Mucosa of descending colon (tissue), 3 donors: ENCODE measurements at regions not wholly inside any gene's neighbourhood (a gene's known extent, or its start where the extent isn't known, plus 50 kb on each side); places are given as distances from the start of the nearest gene placed in this dataset.
A peak's percentile ranks its signal among the peaks of the same experiment; 100 is the strongest.

ENCODE experiments used
- ATAC-seq: fragments of 200-7000 bp; cut with Tn5 transposase; one replicate; pipeline ENCODE4 v1.9.1; 2020; ENCODE audit warnings: mild to moderate bottlenecking, moderate library complexity
- DNase-seq, 3 donors: peaks; one replicate each; pipeline ENCODE4 v3.0.0-alpha.2; 2020
- H3K36me3 ChIP-seq: fragments of 200-600 bp; one replicate; pipeline ENCODE4 v1.8.0; 2021; ENCODE audit warnings: low read depth, mild to moderate bottlenecking
- H3K4me1 ChIP-seq: fragments of 200-600 bp; one replicate; pipeline ENCODE4 v1.8.0; 2021; ENCODE audit warnings: low read depth, mild to moderate bottlenecking
- H3K4me3 ChIP-seq: fragments of 200-600 bp; one replicate; pipeline ENCODE4 v1.8.0; 2021; ENCODE audit warnings: mild to moderate bottlenecking
- H3K9me3 ChIP-seq: fragments of 200-600 bp; one replicate; pipeline ENCODE4 v1.8.0; 2021; ENCODE audit warnings: mild to moderate bottlenecking
- intact Hi-C, 2 donors: fragments of 100-400 bp; cut with DNase I in 1 of 2; cut with micrococcal nuclease in 1 of 2; formaldehyde crosslinking; loops; one replicate each; pipeline versions ENCODE4 v1.11.0 to v1.11.1; 2022; cut with DNase I, micrococcal nuclease
- TF ChIP-seq, protein P1 (sequence below): fragments of 200-600 bp; IDR thresholded peaks from one replicate; pipeline ENCODE4 v1.8.0; 2022; ENCODE audit warnings: antibody characterized with exemption, mild to moderate bottlenecking
- donor health status: DM: no; HTN: no; CAD: no; lungs with moderate emphysema.
- donor health status: DM: no; HTN: no; CAD: no.
- donor health status: DM: no; HTN: yes; CAD: no.

DNA sequence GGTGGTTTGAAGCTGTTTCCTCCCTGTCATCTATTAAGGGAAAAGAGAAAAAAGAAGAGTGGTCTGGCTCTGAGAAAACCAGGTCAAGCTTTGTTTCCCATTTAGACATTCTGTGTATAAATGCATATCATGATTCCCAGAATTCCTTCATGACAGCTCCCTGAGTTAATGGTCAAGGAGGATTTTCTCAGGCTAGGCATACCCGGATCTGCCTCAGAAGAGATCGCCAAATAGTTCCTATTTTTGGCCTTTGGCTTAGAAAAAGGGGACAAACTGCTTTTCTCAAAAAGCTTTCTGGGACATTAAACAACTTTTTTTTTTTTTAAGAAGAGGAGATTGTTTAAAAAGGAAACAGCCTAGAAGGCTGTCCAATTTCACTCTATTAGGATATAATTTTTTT, 53.5 kb upstream of the PIP4K2A start:
- TF ChIP-seq, protein P1, sequence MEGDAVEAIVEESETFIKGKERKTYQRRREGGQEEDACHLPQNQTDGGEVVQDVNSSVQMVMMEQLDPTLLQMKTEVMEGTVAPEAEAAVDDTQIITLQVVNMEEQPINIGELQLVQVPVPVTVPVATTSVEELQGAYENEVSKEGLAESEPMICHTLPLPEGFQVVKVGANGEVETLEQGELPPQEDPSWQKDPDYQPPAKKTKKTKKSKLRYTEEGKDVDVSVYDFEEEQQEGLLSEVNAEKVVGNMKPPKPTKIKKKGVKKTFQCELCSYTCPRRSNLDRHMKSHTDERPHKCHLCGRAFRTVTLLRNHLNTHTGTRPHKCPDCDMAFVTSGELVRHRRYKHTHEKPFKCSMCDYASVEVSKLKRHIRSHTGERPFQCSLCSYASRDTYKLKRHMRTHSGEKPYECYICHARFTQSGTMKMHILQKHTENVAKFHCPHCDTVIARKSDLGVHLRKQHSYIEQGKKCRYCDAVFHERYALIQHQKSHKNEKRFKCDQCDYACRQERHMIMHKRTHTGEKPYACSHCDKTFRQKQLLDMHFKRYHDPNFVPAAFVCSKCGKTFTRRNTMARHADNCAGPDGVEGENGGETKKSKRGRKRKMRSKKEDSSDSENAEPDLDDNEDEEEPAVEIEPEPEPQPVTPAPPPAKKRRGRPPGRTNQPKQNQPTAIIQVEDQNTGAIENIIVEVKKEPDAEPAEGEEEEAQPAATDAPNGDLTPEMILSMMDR, result no peak
- intact Hi-C loops, result no loop called here
- H3K4me3 ChIP-seq, result no peak overlapping the region
- ATAC-seq (no peak), DNase-seq (no peak)
- H3K9me3 ChIP-seq, result no peaks in the 10 kb centered on the region
- H3K36me3 ChIP-seq, result no peaks in the 10 kb centered on the region
- no peaks in the 10 kb centered on the region for H3K4me1 ChIP-seq

DNA sequence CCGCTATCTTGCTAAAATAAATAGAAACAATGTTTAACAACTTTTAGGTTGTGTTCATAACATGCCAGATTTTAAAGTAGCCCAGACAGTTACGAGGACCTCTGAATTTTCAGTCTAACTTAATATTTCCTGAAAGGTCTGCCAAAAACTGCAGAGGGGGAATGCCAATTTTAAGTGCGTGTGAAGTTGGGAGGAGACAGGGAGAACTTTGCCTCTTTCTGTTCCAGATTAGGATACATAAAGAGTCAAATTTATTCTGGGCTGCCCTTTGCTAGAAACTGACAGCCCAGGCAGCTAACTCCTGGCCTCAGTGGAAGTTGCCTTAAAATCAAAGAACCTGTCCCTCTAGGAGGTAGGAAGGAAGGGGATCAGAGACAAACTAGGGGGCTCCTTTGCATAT, 52.3 kb upstream of the PIP4K2A start:
- H3K4me1 ChIP-seq, result no peaks in the 10 kb centered on the region
- intact Hi-C loops, result no loop called here

DNA sequence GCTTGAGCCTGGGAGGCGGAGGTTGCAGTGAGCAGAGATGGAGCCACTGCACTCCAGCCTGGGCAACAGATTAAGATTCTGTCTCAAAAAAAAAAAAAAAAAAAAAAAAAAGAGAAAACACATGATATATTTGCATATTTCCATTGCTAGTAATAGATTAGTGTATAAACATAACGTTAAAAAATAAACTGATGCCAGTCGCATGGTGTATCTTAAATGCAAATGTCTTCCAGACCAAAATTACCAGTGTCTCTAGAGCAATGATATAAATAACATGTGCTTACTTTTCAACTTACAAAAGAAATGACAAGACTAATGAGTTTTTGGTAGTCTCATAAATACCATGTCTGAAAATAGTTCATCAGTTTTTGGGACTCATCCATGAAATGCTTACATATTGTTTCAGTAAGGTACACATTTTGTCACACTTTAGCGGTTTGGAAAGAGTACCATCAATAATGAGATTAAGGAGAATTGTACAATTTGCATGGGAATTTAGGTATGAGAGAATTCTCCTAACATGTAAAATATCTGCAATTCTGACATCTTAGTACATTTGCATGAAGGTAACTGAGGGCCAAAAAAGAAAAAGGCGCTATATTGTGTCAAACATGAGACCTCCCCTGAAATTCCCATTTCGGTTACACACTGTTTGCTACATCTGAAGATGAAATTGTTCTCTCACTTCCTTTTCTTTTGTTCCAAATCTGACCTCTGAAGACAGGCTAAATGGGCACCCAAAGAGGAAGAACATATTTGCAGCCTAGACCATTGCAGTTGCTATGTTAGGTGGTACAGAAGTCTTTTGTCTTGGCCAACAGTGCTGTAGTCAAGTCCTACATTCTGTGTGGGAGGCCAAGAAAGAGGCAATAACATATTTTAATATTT, 51.5 kb upstream of the PIP4K2A start:
- intact Hi-C loops, result no loop called here
- no peaks in the 10 kb centered on the region for H3K36me3 ChIP-seq
- no peaks in the 10 kb centered on the region for H3K9me3 ChIP-seq
- TF ChIP-seq, protein P1, result no peak
- no peak overlapping the region for H3K4me3 ChIP-seq
- no peaks in the 10 kb centered on the region for H3K4me1 ChIP-seq
- ATAC-seq, result peak; percentile 13
- no peak for DNase-seq

More for the DNA sequence above, 52.3 kb upstream of the PIP4K2A start:
- ATAC-seq (no peak), DNase-seq (no peak)
- TF ChIP-seq, protein P1, result no peak
- no peaks in the 10 kb centered on the region for H3K9me3 ChIP-seq
- no peaks in the 10 kb centered on the region for H3K36me3 ChIP-seq
- no peak overlapping the region for H3K4me3 ChIP-seq

DNA sequence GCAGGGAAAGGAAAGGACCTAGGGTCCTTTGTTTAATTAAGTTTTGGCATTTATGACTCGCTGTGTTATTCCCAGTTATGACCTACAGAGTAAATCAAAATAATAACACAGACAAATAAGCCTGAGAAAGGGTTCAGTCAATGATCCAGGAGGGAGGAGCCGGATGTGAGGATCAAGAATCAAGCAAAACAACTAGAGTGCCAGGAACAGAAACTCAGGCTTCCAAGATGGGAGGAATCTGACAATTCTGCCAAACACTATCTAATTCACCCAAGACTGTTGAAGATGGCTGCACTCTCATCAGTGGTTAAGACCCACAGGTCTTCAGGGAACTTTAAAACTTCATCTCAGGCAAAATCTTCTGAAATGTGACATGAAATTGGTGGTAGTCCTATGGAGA, 50.3 kb upstream of the PIP4K2A start:
- ATAC-seq (no peak), DNase-seq (no peak)
- TF ChIP-seq, protein P1, result no peak
- no peaks in the 10 kb centered on the region for H3K9me3 ChIP-seq
- H3K4me3 ChIP-seq, result no peak overlapping the region
- intact Hi-C loops, result no loop called here
- H3K36me3 ChIP-seq, result no peaks in the 10 kb centered on the region
- no peaks in the 10 kb centered on the region for H3K4me1 ChIP-seq
